K562 (cell line): ENCODE measurements at regions not wholly inside any gene's neighbourhood (a gene's known extent, or its start where the extent isn't known, plus 50 kb on each side); places are given as distances from the start of the nearest gene placed in this dataset.

ENCODE experiments used
- ATAC-seq: fragments of 200-7000 bp; cut with Tn5 transposase; 3 replicates; pipeline ENCODE4 v1.9.1; 2020; ENCODE audit warnings: moderate library complexity
- BruUV-seq: library from RNA; stranded (reverse); fragments of 400-500 nt; replicated peaks from 2 replicates; lab custom pipeline; 2021; lab: Mats Ljungman, UMichigan
- CTCF ChIA-PET: fragments of 300-600 bp; formaldehyde crosslinking; extraction: SDS; loops from one replicate; lab custom pipeline; 2021; ENCODE audit warnings: low intra/inter-chr PET ratio; lab: Yijun Ruan, JAX
- POLR2A ChIA-PET: fragments of 300-600, 350-650 bp; sonication (Branson Sonifier 250); formaldehyde crosslinking; extraction: SDS; loops from one replicate; lab custom pipeline; 2021; ENCODE audit warnings: antibody characterized with exemption, inconsistent platforms; lab: Yijun Ruan, JAX
- DNase-seq, 4 experiments: peaks; one replicate each; pipeline versions ENCODE4 v3.0.0 to v3.0.0-alpha.2; 2011 to 2018; ENCODE audit warnings: low spot score in 3 of 4, mixed read lengths in 3 of 4; ENCODE audit errors: extremely low read depth in 1 of 4
- FAIRE-seq: peaks from 2 replicates; lab custom pipeline; 2011; peaks lifted over from hg19 to GRCh38; lab: Jason Lieb, UNC
- H2AFZ ChIP-seq: 2 replicates; pipeline ENCODE4 v1.6.0; 2011; ENCODE audit warnings: low read depth, low read length, control low read depth, inconsistent platforms
- H3K27ac ChIP-seq: fragments of 200-600 bp; 3 replicates; pipeline ENCODE4 v1.8.0; 2011; ENCODE audit warnings: low read depth, mild to moderate bottlenecking, control low read depth, inconsistent platforms, low read length, moderate library complexity, mixed read lengths; ENCODE audit errors: extremely low read depth
- H3K27me3 ChIP-seq, 2 experiments: fragments of 300-600 bp in 1 of 2; 2 replicates in 1 of 2; 3 replicates in 1 of 2; pipeline versions ENCODE4 v1.6.0 to v1.8.0; 2011; ENCODE audit warnings: inconsistent platforms in 2 of 2, low read length in 2 of 2, mild to moderate bottlenecking in 1 of 2, mixed read lengths in 1 of 2, moderate library complexity in 1 of 2; ENCODE audit not compliant: control insufficient read depth in 2 of 2, insufficient read depth in 2 of 2
- H3K36me3 ChIP-seq: fragments of 300-600 bp; 3 replicates; pipeline ENCODE4 v1.8.0; 2011; ENCODE audit warnings: mild to moderate bottlenecking, low read length, inconsistent platforms; ENCODE audit not compliant: control insufficient read depth, insufficient read depth
- H3K4me1 ChIP-seq, 2 experiments: fragments of 200-600 bp in 1 of 2; replicated peaks in 1 of 2; 2 replicates in 1 of 2; 3 replicates in 1 of 2; pipeline versions ENCODE4 v1.5.1 to v1.8.0; 2011; ENCODE audit warnings: inconsistent platforms in 2 of 2, low read length in 2 of 2, mild to moderate bottlenecking in 1 of 2, mixed read lengths in 1 of 2, moderate library complexity in 1 of 2; ENCODE audit not compliant: control insufficient read depth in 2 of 2, insufficient read depth in 2 of 2
- H3K4me2 ChIP-seq: 2 replicates; pipeline ENCODE4 v1.6.1; 2011; ENCODE audit warnings: low read length, control low read depth, inconsistent platforms, mixed read lengths; ENCODE audit not compliant: insufficient read depth
- H3K4me3 ChIP-seq: fragments of 200-600 bp; sonication (generic), shearing (Covaris generic); 2 replicates; pipeline ENCODE4 v1.5.1; 2016; ENCODE audit warnings: control low read depth, inconsistent platforms
- H3K79me2 ChIP-seq: fragments of 200-600 bp; 3 replicates; pipeline ENCODE4 v1.8.0; 2011; ENCODE audit warnings: low read length, inconsistent platforms; ENCODE audit not compliant: control insufficient read depth, insufficient read depth
- H3K9ac ChIP-seq, 2 experiments: 2 replicates each; pipeline versions ENCODE4 v1.6.0 to v1.6.1; 2011; ENCODE audit warnings: low read depth in 2 of 2, low read length in 2 of 2, control low read depth in 1 of 2, inconsistent platforms in 1 of 2, mild to moderate bottlenecking in 1 of 2, mixed read lengths in 1 of 2; ENCODE audit not compliant: insufficient read depth in 1 of 2
- H3K9me1 ChIP-seq: one replicate; pipeline ENCODE4 v1.6.0; 2011; ENCODE audit warnings: inconsistent platforms, mild to moderate bottlenecking, low read length, moderate library complexity; ENCODE audit not compliant: control insufficient read depth, insufficient read depth
- H3K9me3 ChIP-seq: replicated peaks from 2 replicates; pipeline ENCODE4 v1.5.1; 2011; ENCODE audit warnings: low read depth, low read length, inconsistent platforms; ENCODE audit not compliant: control insufficient read depth, insufficient read depth
- H4K20me1 ChIP-seq: replicated peaks from 2 replicates; pipeline ENCODE4 v1.6.1; 2011; ENCODE audit warnings: low read length, inconsistent platforms, mixed read lengths; ENCODE audit not compliant: control insufficient read depth, insufficient read depth
- ARID1B ChIP-seq: fragments of 450-650 bp; IDR thresholded peaks from 2 replicates; pipeline ENCODE4 v1.6.1; 2016; ENCODE audit warnings: antibody characterized with exemption, mild to moderate bottlenecking, inconsistent platforms
- BCLAF1 ChIP-seq, 2 experiments: fragments of 450-650 bp in 1 of 2; IDR thresholded peaks; 2 replicates each; pipeline ENCODE4 v1.6.1; 2011 to 2017; ENCODE audit warnings: low read depth in 2 of 2, antibody characterized with exemption in 1 of 2, borderline replicate concordance in 1 of 2, low read length in 1 of 2, mild to moderate bottlenecking in 1 of 2, mixed read lengths in 1 of 2; ENCODE audit not compliant: control insufficient read depth in 1 of 2
- CREB1 ChIP-seq, 2 experiments: sonication (generic) in 1 of 2; formaldehyde crosslinking in 1 of 2; IDR thresholded peaks; 2 replicates each; pipeline versions ENCODE4 v1.6.1 to v1.8.0; 2012 to 2022; ENCODE audit warnings: inconsistent platforms in 1 of 2, mild to moderate bottlenecking in 1 of 2, missing genetic modification reagents in 1 of 2, moderate library complexity in 1 of 2
- DNMT1 ChIP-seq: fragments of 450-650 bp; IDR thresholded peaks from 2 replicates; pipeline ENCODE4 v1.6.1; 2016; ENCODE audit warnings: antibody characterized with exemption, mild to moderate bottlenecking
- KLF1 ChIP-seq: fragments of 450-650 bp; IDR thresholded peaks from 2 replicates; pipeline ENCODE4 v1.6.1; 2016; ENCODE audit warnings: missing genetic modification characterization, missing compliant biosample characterization
- MAFG ChIP-seq: fragments of 450-650 bp; conservative IDR thresholded peaks from 2 replicates; pipeline ENCODE4 v1.6.1; 2016; ENCODE audit warnings: missing genetic modification characterization, missing compliant biosample characterization
- NFE2L1 ChIP-seq: fragments of 450-650 bp; IDR thresholded peaks from 2 replicates; pipeline ENCODE4 v1.6.1; 2016; ENCODE audit warnings: missing genetic modification characterization, low read depth, mild to moderate bottlenecking, missing compliant biosample characterization, moderate library complexity, borderline replicate concordance
- POLR2G ChIP-seq: fragments of 200-400 bp; formaldehyde crosslinking; IDR thresholded peaks from 2 replicates; pipeline ENCODE4 v1.6.1; 2017; ENCODE audit warnings: low read depth, mild to moderate bottlenecking, antibody characterized with exemption, low read length, moderate library complexity
- SMAD1 ChIP-seq: fragments of 150-350 bp; IDR thresholded peaks from 2 replicates; pipeline ENCODE4 v1.6.1; 2014; ENCODE audit warnings: low read length, low read depth; ENCODE audit not compliant: partially characterized antibody
- SNIP1 ChIP-seq: fragments of 450-650 bp; IDR thresholded peaks from 2 replicates; pipeline ENCODE4 v1.7.1; 2017; ENCODE audit warnings: low read depth, mild to moderate bottlenecking
- SNRNP70 ChIP-seq: fragments of 200-400 bp; formaldehyde crosslinking; optimal IDR thresholded peaks from 2 replicates; pipeline ENCODE3; 2017; ENCODE audit warnings: low read depth, low read length
- THRB ChIP-seq: fragments of 450-650 bp; formaldehyde crosslinking; conservative IDR thresholded peaks from 2 replicates; pipeline ENCODE4 v1.4.0; 2022; ENCODE audit warnings: mild to moderate bottlenecking, missing genetic modification characterization
- XRCC5 ChIP-seq: fragments of 200-400 bp; formaldehyde crosslinking; IDR thresholded peaks from 2 replicates; pipeline ENCODE4 v1.6.1; 2017; ENCODE audit warnings: low read depth, mild to moderate bottlenecking, low read length
- ZNF143 ChIP-seq: sonication (generic); formaldehyde crosslinking; IDR thresholded peaks from 2 replicates; pipeline ENCODE4 v1.9.0; 2022; ENCODE audit warnings: mild to moderate bottlenecking, missing genetic modification reagents
- WGBS: fragments of 100-300 bp; shearing (Covaris generic); methylation state at CpG from one replicate; pipeline ENCODE4 v1.1.6; 2016; ENCODE audit warnings: low coverage, mixed read lengths; ENCODE audit not compliant: insufficient coverage; ENCODE audit errors: missing lambda C conversion rate; 5-methylcytosine and 5-hydroxymethylcytosine counted together
- in situ Hi-C: fragments of 300-500 bp; cut with MboI; formaldehyde crosslinking; loops from 4 replicates; pipeline ENCODE4 v1.15.0; 2018; ENCODE audit warnings: inconsistent platforms, mixed read lengths
- intact Hi-C: fragments of 100-400 bp; cut with micrococcal nuclease; formaldehyde crosslinking; loops from 2 replicates; pipeline ENCODE4 v1.14.2; 2022

- no peak overlapping the region for H3K9ac ChIP-seq
- no peaks in the 10 kb centered on the region for H4K20me1 ChIP-seq
- no peaks in the 10 kb centered on the region for H3K9me1 ChIP-seq
- ATAC-seq, result no peak
- ChIA-PET CTCF (no interaction called here), POLR2A (no interaction called here)
- H3K9me3 ChIP-seq, result no peaks in the 10 kb centered on the region
- H3K36me3 ChIP-seq, result no peaks in the 10 kb centered on the region
- TF ChIP-seq BCLAF1 (IDR thresholded peaks at IDR 0.05; ENCODE audit: borderline replicate concordance in 1 of 2, control insufficient read depth in 1 of 2, low read depth in 2 of 2, low read length in 1 of 2), result no peak
- no peak for TF ChIP-seq DNMT1
- TF ChIP-seq SMAD1, result no peak
- TF ChIP-seq SNRNP70, result no peak
- no peak for TF ChIP-seq ARID1B
- TF ChIP-seq THRB, result no peak
- TF ChIP-seq ZNF143 (CRISPR knock-in tag), result no peak
- no peak for TF ChIP-seq NFE2L1 (tag)
- no peak for TF ChIP-seq KLF1 (tag)
- TF ChIP-seq SNIP1, result no peak
- TF ChIP-seq XRCC5, result no peak
- no peak for TF ChIP-seq MAFG (tag)
- TF ChIP-seq POLR2G, result no peak
- TF ChIP-seq CREB1 (IDR thresholded peaks at IDR 0.05), result no peak
- no peak for TF ChIP-seq CREB1 (CRISPR knock-in tag; IDR thresholded peaks at IDR 0.05)
- no TSS peak for BruUV-seq
- H2AFZ ChIP-seq, result no peak overlapping the region
- H3K27ac ChIP-seq, result no peak overlapping the region
- no peaks in the 10 kb centered on the region for H3K27me3 ChIP-seq
- 0% methylated on average over 7 of the region's 7 CpGs for WGBS
- H3K79me2 ChIP-seq, result no peaks in the 10 kb centered on the region
- intact Hi-C loops (no loop called here), in situ Hi-C loops (no loop called here)
- DNase-seq, result no peak
- FAIRE-seq, result no peak
- H3K4me2 ChIP-seq, result no peak overlapping the region
- H3K4me1 ChIP-seq, result no peaks in the 10 kb centered on the region
- H3K4me3 ChIP-seq, result no peak overlapping the region
Measured at GRCh38 chr18:77487951-77488740, 238.5 kb downstream of the GALR1 start.
